ENCODE measurements at regions not wholly inside any gene's neighbourhood (a gene's known extent, or its start where the extent isn't known, plus 50 kb on each side); places are given as distances from the start of the nearest gene placed in this dataset.

DNA sequence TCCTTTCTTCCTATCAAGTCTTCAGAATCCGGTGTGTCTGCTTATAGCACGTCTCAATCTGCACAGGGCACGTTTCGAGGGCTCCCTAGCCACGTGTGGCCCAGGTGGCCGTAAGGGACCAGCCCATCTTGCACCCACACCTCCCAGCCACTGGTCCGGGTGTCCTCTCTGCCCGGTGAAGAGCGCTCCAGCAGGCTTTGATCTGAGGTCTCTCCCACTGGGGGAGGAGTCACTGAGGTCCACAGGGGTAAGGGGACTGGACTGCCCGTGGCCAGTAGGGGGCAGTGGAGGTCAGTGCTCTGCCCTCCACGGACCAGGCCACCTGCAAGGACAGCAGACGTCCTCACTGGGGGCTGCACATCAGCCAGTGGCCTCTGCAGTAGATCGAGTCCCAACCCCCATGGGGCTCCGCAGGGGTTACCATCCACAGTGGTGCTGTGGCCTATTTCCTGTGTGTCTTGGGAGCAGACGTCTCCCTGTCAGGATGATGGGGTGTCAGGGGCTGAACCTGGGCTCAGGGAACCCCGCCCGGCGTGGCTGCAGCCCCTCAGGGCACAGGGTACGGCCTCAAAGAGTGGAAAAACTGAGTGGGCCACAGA lies 204.1 kb upstream of the CIBAR2 start:
- BruUV-seq (replicated peaks): no TSS peak
- TF ChIP-seq SIN3A (IDR thresholded peaks at IDR 0.05; ENCODE audit: borderline replicate concordance, insufficient read depth, low read depth, low read length): no peak
- TF ChIP-seq, protein P1, sequence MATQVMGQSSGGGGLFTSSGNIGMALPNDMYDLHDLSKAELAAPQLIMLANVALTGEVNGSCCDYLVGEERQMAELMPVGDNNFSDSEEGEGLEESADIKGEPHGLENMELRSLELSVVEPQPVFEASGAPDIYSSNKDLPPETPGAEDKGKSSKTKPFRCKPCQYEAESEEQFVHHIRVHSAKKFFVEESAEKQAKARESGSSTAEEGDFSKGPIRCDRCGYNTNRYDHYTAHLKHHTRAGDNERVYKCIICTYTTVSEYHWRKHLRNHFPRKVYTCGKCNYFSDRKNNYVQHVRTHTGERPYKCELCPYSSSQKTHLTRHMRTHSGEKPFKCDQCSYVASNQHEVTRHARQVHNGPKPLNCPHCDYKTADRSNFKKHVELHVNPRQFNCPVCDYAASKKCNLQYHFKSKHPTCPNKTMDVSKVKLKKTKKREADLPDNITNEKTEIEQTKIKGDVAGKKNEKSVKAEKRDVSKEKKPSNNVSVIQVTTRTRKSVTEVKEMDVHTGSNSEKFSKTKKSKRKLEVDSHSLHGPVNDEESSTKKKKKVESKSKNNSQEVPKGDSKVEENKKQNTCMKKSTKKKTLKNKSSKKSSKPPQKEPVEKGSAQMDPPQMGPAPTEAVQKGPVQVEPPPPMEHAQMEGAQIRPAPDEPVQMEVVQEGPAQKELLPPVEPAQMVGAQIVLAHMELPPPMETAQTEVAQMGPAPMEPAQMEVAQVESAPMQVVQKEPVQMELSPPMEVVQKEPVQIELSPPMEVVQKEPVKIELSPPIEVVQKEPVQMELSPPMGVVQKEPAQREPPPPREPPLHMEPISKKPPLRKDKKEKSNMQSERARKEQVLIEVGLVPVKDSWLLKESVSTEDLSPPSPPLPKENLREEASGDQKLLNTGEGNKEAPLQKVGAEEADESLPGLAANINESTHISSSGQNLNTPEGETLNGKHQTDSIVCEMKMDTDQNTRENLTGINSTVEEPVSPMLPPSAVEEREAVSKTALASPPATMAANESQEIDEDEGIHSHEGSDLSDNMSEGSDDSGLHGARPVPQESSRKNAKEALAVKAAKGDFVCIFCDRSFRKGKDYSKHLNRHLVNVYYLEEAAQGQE (IDR thresholded peaks at IDR 0.05; ENCODE audit: insufficient read depth in 1 of 2, low read depth in 2 of 2, low read length in 1 of 2): no peak
- no peak for TF ChIP-seq POLR2AphosphoS5 (IDR thresholded peaks at IDR 0.05; ENCODE audit: low read depth, low read length)
- peak; percentile 90 for TF ChIP-seq TCF7L2 (IDR thresholded peaks at IDR 0.05; ENCODE audit: low read depth, low read length)
- TF ChIP-seq, protein P2, sequence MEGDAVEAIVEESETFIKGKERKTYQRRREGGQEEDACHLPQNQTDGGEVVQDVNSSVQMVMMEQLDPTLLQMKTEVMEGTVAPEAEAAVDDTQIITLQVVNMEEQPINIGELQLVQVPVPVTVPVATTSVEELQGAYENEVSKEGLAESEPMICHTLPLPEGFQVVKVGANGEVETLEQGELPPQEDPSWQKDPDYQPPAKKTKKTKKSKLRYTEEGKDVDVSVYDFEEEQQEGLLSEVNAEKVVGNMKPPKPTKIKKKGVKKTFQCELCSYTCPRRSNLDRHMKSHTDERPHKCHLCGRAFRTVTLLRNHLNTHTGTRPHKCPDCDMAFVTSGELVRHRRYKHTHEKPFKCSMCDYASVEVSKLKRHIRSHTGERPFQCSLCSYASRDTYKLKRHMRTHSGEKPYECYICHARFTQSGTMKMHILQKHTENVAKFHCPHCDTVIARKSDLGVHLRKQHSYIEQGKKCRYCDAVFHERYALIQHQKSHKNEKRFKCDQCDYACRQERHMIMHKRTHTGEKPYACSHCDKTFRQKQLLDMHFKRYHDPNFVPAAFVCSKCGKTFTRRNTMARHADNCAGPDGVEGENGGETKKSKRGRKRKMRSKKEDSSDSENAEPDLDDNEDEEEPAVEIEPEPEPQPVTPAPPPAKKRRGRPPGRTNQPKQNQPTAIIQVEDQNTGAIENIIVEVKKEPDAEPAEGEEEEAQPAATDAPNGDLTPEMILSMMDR (IDR thresholded peaks at IDR 0.05): peak; percentile 91

DNA sequence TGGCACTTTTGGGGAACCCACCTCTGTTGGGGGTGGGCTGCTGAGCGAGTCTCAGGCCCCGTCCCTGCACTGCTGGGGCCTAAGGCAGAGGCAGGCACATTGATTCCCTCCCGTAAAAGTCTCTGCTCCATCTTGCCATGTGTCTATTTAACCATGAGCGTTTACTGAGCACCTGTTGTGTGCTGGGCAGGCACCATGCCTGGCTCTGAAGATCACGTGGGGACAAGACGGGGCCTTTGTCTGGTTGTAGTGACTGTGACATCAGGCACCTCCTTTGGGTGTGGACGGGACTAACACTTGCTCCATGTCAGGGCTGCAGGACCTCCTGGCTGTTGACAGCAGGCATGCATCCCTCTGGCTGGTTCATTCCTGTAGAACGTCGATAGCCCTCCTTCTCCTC lies 204.7 kb upstream of the CIBAR2 start:
- H3K27ac ChIP-seq (ENCODE audit: low read length): peak overlapping the region; percentile 98
- H3K27me3 ChIP-seq (ENCODE audit: control insufficient read depth, insufficient read depth, low read length): no peaks in the 10 kb centered on the region
- H3K4me3 ChIP-seq (ENCODE audit: low read depth in 2 of 2, low read length in 2 of 2): no peak overlapping the region
- DNase-seq (ENCODE audit: low read depth, low spot score) (no peak), ATAC-seq (no peak)
- no peaks in the 10 kb centered on the region for H3K9me3 ChIP-seq (ENCODE audit: control insufficient read depth, insufficient read depth, low read depth, low read length)
- TF ChIP-seq TCF7L2 (IDR thresholded peaks at IDR 0.05; ENCODE audit: low read depth, low read length): no peak
- TF ChIP-seq, protein P1 (IDR thresholded peaks at IDR 0.05; ENCODE audit: insufficient read depth in 1 of 2, low read depth in 2 of 2, low read length in 1 of 2): no peak
- ChIA-PET CTCF (no interaction called here), POLR2A (interaction anchor here (0.6 kb wide), 1 partner anchor 134 kb away, joined by 11 read pairs; no protein-coding TSS in a partner anchor)
- in situ Hi-C loops (cut with HindIII; ENCODE audit: low pct_unique_long_range_greater_than_20kb, low sequenced_read_pairs): no loop called here
- BruUV-seq (replicated peaks): no TSS peak
- intact Hi-C loops (cut with micrococcal nuclease; ENCODE audit: unreplicated experiment): no loop called here
- H3K4me1 ChIP-seq (ENCODE audit: control insufficient read depth, insufficient read depth, low read length): peaks cover 61% of the 10 kb centered on the region
- H3K36me3 ChIP-seq (ENCODE audit: control insufficient read depth, insufficient read depth, low read length): no peaks in the 10 kb centered on the region

More for the DNA sequence above, 204.1 kb upstream of the CIBAR2 start:
- intact Hi-C loops (cut with micrococcal nuclease; ENCODE audit: unreplicated experiment): no loop called here
- Histone ChIP-seq H3K27me3 (ENCODE audit: control insufficient read depth, insufficient read depth, low read length) (no peaks in the 10 kb centered on the region), H3K9me3 (ENCODE audit: control insufficient read depth, insufficient read depth, low read depth, low read length) (no peaks in the 10 kb centered on the region), H3K4me1 (ENCODE audit: control insufficient read depth, insufficient read depth, low read length) (peaks cover 59% of the 10 kb centered on the region), H3K27ac (ENCODE audit: low read length) (peak overlapping the region; percentile 98), H3K36me3 (ENCODE audit: control insufficient read depth, insufficient read depth, low read length) (no peaks in the 10 kb centered on the region), H3K4me3 (ENCODE audit: low read depth in 2 of 2, low read length in 2 of 2) (no peak overlapping the region)
- no peak for DNase-seq (ENCODE audit: low read depth, low spot score)
- peak; percentile 85 for ATAC-seq
- ChIA-PET CTCF (no interaction called here), POLR2A (no interaction called here)
- in situ Hi-C loops (cut with HindIII; ENCODE audit: low pct_unique_long_range_greater_than_20kb, low sequenced_read_pairs): no loop called here
